HepG2 (cell line): ENCODE measurements at regions not wholly inside any gene's neighbourhood (a gene's known extent, or its start where the extent isn't known, plus 50 kb on each side); places are given as distances from the start of the nearest gene placed in this dataset.

Source experiments
- ATAC-seq: fragments of 200-7000 bp; cut with Tn5 transposase; 3 replicates; pipeline ENCODE4 v1.9.1; 2020; ENCODE audit warnings: mild to moderate bottlenecking, moderate library complexity
- BruUV-seq: library from RNA; stranded (reverse); fragments of 400-500 nt; replicated peaks from 2 replicates; lab custom pipeline; 2021; lab: Mats Ljungman, UMichigan
- CTCF ChIA-PET: fragments of 300-600 bp; formaldehyde crosslinking; extraction: SDS; loops from one replicate; lab custom pipeline; 2021; ENCODE audit warnings: low total read pairs, inconsistent platforms, low intra/inter-chr PET ratio; lab: Yijun Ruan, JAX
- POLR2A ChIA-PET: fragments of 350-600 bp; sonication (Branson Sonifier 250); formaldehyde crosslinking; loops from one replicate; lab custom pipeline; 2020; ENCODE audit warnings: antibody characterized with exemption, inconsistent platforms; lab: Yijun Ruan, JAX
- DNase-seq: peaks from one replicate; pipeline ENCODE4 v3.0.0-alpha.2; 2015; ENCODE audit warnings: low spot score
- FAIRE-seq: peaks from 3 replicates; lab custom pipeline; 2011; peaks lifted over from hg19 to GRCh38; lab: Jason Lieb, UNC
- H2AFZ ChIP-seq: one replicate; pipeline ENCODE4 v1.6.1; 2011; ENCODE audit warnings: low read length, inconsistent platforms
- H3K27ac ChIP-seq: fragments of 300-600 bp; 3 replicates; pipeline ENCODE4 v1.8.0; 2011; ENCODE audit warnings: mixed run types, mild to moderate bottlenecking, mixed read lengths, low read length, inconsistent platforms; ENCODE audit not compliant: insufficient read depth; ENCODE audit errors: extremely low read length
- H3K27me3 ChIP-seq, 2 experiments: fragments of 200-600 bp in 1 of 2; 2 replicates in 1 of 2; 3 replicates in 1 of 2; pipeline versions ENCODE4 v1.6.0 to v1.8.0; 2011; ENCODE audit warnings: low read length in 2 of 2, mild to moderate bottlenecking in 2 of 2, moderate library complexity in 2 of 2, inconsistent platforms in 1 of 2; ENCODE audit not compliant: insufficient read depth in 2 of 2, control insufficient read depth in 1 of 2
- H3K36me3 ChIP-seq, 2 experiments: fragments of 200-600 bp in 1 of 2; replicated peaks in 1 of 2; 2 replicates in 1 of 2; 3 replicates in 1 of 2; pipeline versions ENCODE4 v1.5.1 to v1.8.0; 2011; ENCODE audit warnings: low read length in 2 of 2, inconsistent platforms in 1 of 2; ENCODE audit not compliant: insufficient read depth in 2 of 2, control insufficient read depth in 1 of 2
- H3K4me1 ChIP-seq: 2 replicates; pipeline ENCODE4 v1.5.1; 2012; ENCODE audit warnings: low read length, inconsistent platforms; ENCODE audit not compliant: insufficient read depth
- H3K4me2 ChIP-seq: 2 replicates; pipeline ENCODE4 v1.6.0; 2011; ENCODE audit warnings: low read depth, low read length, inconsistent platforms
- H3K4me3 ChIP-seq, 3 experiments: fragments of 200-600 bp in 1 of 3; sonication (generic), shearing (Covaris generic) in 1 of 3; replicated peaks in 1 of 3; 2 replicates each; pipeline ENCODE4 v1.5.1; 2011 to 2016; ENCODE audit warnings: low read length in 3 of 3, inconsistent platforms in 2 of 3, low read depth in 2 of 3, mild to moderate bottlenecking in 2 of 3, control low read depth in 1 of 3, mixed read lengths in 1 of 3; ENCODE audit not compliant: insufficient read depth in 1 of 3
- H3K79me2 ChIP-seq: one replicate; pipeline ENCODE4 v1.6.1; 2011; ENCODE audit warnings: low read length, inconsistent platforms; ENCODE audit not compliant: insufficient read depth
- H3K9ac ChIP-seq: 2 replicates; pipeline ENCODE4 v1.6.0; 2011; ENCODE audit warnings: mild to moderate bottlenecking, low read depth, low read length, inconsistent platforms; ENCODE audit not compliant: insufficient read depth
- H3K9me3 ChIP-seq: 2 replicates; pipeline ENCODE4 v1.5.1; 2012; ENCODE audit warnings: mild to moderate bottlenecking, low read length
- H4K20me1 ChIP-seq: 2 replicates; pipeline ENCODE4 v1.6.0; 2011; ENCODE audit warnings: inconsistent platforms, mild to moderate bottlenecking, low read length, moderate library complexity; ENCODE audit not compliant: insufficient read depth
- CEBPB ChIP-seq: IDR thresholded peaks from 2 replicates; pipeline ENCODE4 v1.6.1; 2011; ENCODE audit warnings: low read depth, low read length, improper control_type of control experiment, borderline replicate concordance
- EHMT2 ChIP-seq: fragments of 200-600 bp; sonication (generic); IDR thresholded peaks from 2 replicates; pipeline ENCODE4 v1.7.0; 2017; ENCODE audit warnings: antibody characterized with exemption, low read depth, low read length, borderline replicate concordance
- NFE2L1 ChIP-seq: sonication (generic); formaldehyde crosslinking; IDR thresholded peaks from 2 replicates; pipeline ENCODE4 v1.4.0; 2020; ENCODE audit warnings: missing genetic modification reagents, mild to moderate bottlenecking, borderline replicate concordance
- NFRKB ChIP-seq: fragments of 450-650 bp; IDR thresholded peaks from 2 replicates; pipeline ENCODE4 v1.6.1; 2017
- PRMT3 ChIP-seq: sonication (generic); formaldehyde crosslinking; IDR thresholded peaks from 2 replicates; pipeline ENCODE4 v1.8.1; 2022; ENCODE audit warnings: low read depth, mild to moderate bottlenecking, moderate library complexity, missing genetic modification reagents, borderline replicate concordance
- ZNF224 ChIP-seq: sonication (generic); formaldehyde crosslinking; IDR thresholded peaks from 2 replicates; pipeline ENCODE4 v1.5.0; 2020; ENCODE audit warnings: mild to moderate bottlenecking, missing genetic modification reagents
- ZNF367 ChIP-seq: sonication (generic); formaldehyde crosslinking; IDR thresholded peaks from 2 replicates; pipeline ENCODE4 v1.4.0; 2020; ENCODE audit warnings: missing genetic modification reagents, borderline replicate concordance
- ZNF556 ChIP-seq: sonication (generic); formaldehyde crosslinking; IDR thresholded peaks from 2 replicates; pipeline ENCODE4 v1.4.0; 2020; ENCODE audit warnings: mild to moderate bottlenecking, missing genetic modification reagents, borderline replicate concordance
- ZSCAN29 ChIP-seq: sonication (generic); formaldehyde crosslinking; conservative IDR thresholded peaks from 2 replicates; pipeline ENCODE4 v1.4.0; 2020; ENCODE audit warnings: mild to moderate bottlenecking, missing genetic modification reagents
- WGBS: methylation state at CpG from one replicate; pipeline ENCODE4 v1.1.6; 2017; ENCODE audit warnings: low lambda C conversion rate; 5-methylcytosine and 5-hydroxymethylcytosine counted together
- in situ Hi-C: cut with HindIII; loops from 2 replicates; pipeline ENCODE4 v1.10.0; 2017; ENCODE audit warnings: low pct_unique_long_range_greater_than_20kb; ENCODE audit not compliant: extremely low pct_ligation_motif_present
- intact Hi-C: fragments of 100-400 bp; cut with micrococcal nuclease; formaldehyde crosslinking; loops from one replicate; pipeline ENCODE4 v1.10.0; 2022; ENCODE audit not compliant: unreplicated experiment
- TF ChIP-seq, protein P1 (sequence below): IDR thresholded peaks from 2 replicates; pipeline ENCODE4 v1.6.1; 2016; ENCODE audit warnings: low read depth, missing genetic modification reagents, missing compliant biosample characterization
- TF ChIP-seq, protein P2 (sequence below): sonication (generic); formaldehyde crosslinking; IDR thresholded peaks from 2 replicates; pipeline ENCODE4 v1.4.0; 2020; ENCODE audit warnings: missing genetic modification reagents

GRCh38 chr2:235127931-235128330 lies 176.1 kb downstream of the SH3BP4 start:
- H4K20me1 ChIP-seq: no peaks in the 10 kb centered on the region
- TF ChIP-seq ZNF367 (CRISPR knock-in tag) (no peak), ZSCAN29 (CRISPR knock-in tag) (no peak), EHMT2 (no peak), ZNF224 (CRISPR knock-in tag) (no peak), NFE2L1 (CRISPR knock-in tag) (no peak), CEBPB (no peak), ZNF556 (CRISPR knock-in tag) (no peak), NFRKB (no peak), PRMT3 (CRISPR knock-in tag) (no peak)
- TF ChIP-seq, protein P1, sequence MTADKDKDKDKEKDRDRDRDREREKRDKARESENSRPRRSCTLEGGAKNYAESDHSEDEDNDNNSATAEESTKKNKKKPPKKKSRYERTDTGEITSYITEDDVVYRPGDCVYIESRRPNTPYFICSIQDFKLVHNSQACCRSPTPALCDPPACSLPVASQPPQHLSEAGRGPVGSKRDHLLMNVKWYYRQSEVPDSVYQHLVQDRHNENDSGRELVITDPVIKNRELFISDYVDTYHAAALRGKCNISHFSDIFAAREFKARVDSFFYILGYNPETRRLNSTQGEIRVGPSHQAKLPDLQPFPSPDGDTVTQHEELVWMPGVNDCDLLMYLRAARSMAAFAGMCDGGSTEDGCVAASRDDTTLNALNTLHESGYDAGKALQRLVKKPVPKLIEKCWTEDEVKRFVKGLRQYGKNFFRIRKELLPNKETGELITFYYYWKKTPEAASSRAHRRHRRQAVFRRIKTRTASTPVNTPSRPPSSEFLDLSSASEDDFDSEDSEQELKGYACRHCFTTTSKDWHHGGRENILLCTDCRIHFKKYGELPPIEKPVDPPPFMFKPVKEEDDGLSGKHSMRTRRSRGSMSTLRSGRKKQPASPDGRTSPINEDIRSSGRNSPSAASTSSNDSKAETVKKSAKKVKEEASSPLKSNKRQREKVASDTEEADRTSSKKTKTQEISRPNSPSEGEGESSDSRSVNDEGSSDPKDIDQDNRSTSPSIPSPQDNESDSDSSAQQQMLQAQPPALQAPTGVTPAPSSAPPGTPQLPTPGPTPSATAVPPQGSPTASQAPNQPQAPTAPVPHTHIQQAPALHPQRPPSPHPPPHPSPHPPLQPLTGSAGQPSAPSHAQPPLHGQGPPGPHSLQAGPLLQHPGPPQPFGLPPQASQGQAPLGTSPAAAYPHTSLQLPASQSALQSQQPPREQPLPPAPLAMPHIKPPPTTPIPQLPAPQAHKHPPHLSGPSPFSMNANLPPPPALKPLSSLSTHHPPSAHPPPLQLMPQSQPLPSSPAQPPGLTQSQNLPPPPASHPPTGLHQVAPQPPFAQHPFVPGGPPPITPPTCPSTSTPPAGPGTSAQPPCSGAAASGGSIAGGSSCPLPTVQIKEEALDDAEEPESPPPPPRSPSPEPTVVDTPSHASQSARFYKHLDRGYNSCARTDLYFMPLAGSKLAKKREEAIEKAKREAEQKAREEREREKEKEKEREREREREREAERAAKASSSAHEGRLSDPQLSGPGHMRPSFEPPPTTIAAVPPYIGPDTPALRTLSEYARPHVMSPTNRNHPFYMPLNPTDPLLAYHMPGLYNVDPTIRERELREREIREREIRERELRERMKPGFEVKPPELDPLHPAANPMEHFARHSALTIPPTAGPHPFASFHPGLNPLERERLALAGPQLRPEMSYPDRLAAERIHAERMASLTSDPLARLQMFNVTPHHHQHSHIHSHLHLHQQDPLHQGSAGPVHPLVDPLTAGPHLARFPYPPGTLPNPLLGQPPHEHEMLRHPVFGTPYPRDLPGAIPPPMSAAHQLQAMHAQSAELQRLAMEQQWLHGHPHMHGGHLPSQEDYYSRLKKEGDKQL (CRISPR knock-in tag): no peak
- TF ChIP-seq, protein P2, sequence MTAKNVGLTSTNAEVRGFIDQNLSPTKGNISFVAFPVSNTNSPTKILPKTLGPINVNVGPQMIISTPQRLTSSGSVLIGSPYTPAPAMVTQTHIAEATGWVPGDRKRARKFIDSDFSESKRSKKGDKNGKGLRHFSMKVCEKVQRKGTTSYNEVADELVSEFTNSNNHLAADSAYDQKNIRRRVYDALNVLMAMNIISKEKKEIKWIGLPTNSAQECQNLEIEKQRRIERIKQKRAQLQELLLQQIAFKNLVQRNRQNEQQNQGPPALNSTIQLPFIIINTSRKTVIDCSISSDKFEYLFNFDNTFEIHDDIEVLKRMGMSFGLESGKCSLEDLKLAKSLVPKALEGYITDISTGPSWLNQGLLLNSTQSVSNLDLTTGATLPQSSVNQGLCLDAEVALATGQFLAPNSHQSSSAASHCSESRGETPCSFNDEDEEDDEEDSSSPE (CRISPR knock-in tag): no peak
- ChIA-PET CTCF (no interaction called here), POLR2A (no interaction called here)
- no TSS peak for BruUV-seq
- H3K4me3 ChIP-seq: no peak overlapping the region
- DNase-seq: no peak
- no peaks in the 10 kb centered on the region for H3K36me3 ChIP-seq
- 26% methylated on average over 3 of the region's 3 CpGs for WGBS
- no peaks in the 10 kb centered on the region for H3K9me3 ChIP-seq
- H3K9ac ChIP-seq: no peak overlapping the region
- no peak overlapping the region for H2AFZ ChIP-seq
- no peaks in the 10 kb centered on the region for H3K79me2 ChIP-seq
- ATAC-seq: no peak
- no peak overlapping the region for H3K27ac ChIP-seq
- no peak for FAIRE-seq
- no peaks in the 10 kb centered on the region for H3K4me1 ChIP-seq
- no peak overlapping the region for H3K4me2 ChIP-seq
- H3K27me3 ChIP-seq: peaks cover 0 to 21% of the 10 kb centered on the region in 2 experiments; a peak in 3 of 5 replicates
- in situ Hi-C loops: no loop called here
- intact Hi-C loops: no loop called here
